PC-3 (cell line): ENCODE measurements at regions not wholly inside any gene's neighbourhood (a gene's known extent, or its start where the extent isn't known, plus 50 kb on each side); places are given as distances from the start of the nearest gene placed in this dataset.

ENCODE experiments used
- CTCF ChIP-seq: fragments of 300-600 bp; sonication (generic); conservative IDR thresholded peaks from 2 replicates; pipeline ENCODE4 v1.5.1; 2017; ENCODE audit warnings: antibody characterized with exemption, low read depth, mild to moderate bottlenecking, low read length
- EZH2 ChIP-seq: fragments of 300-600 bp; sonication (generic); IDR thresholded peaks from one replicate; pipeline ENCODE4 v1.6.1; 2017; ENCODE audit warnings: antibody characterized with exemption, mild to moderate bottlenecking, low read length; ENCODE audit not compliant: unreplicated experiment
- EZH2phosphoT487 ChIP-seq: fragments of 300-600 bp; sonication (generic); IDR thresholded peaks from 2 replicates; pipeline ENCODE4 v1.6.1; 2018; ENCODE audit warnings: mild to moderate bottlenecking, antibody characterized with exemption, low read length, borderline replicate concordance

GRCh38 chr3:164748626-164749025 lies 329.7 kb downstream of the SI start:
- TF ChIP-seq CTCF (no peak), EZH2phosphoT487 (no peak), EZH2 (no peak)
